ENCODE measurements at regions not wholly inside any gene's neighbourhood (a gene's known extent, or its start where the extent isn't known, plus 50 kb on each side); places are given as distances from the start of the nearest gene placed in this dataset.

DNA sequence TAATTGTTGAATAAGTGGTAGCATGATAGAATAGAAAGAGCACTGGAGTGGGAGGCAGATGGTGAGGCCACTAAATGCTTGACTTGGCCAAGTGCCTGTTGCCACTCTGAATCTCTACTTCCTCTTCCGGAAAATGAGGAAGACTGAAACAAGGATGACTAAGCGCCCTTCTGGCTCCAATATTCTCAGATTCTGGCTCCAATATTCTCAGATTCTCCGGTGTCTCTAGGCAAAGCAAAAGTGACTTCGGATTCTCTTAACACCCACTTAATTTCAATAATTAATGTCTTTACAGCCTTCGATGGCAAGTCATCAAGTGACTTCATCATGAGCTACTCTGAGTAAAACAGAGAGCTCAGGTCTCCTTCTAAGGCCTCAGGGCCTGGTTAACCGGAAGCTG lies 402.2 kb upstream of the FGF13 start:
- DNase-seq (ENCODE audit: low spot score), result peak; percentile 1

GRCh38 chrX:139112432-139112831 lies 400.9 kb upstream of the FGF13 start:
- DNase-seq (ENCODE audit: low spot score), result no peak

- DNase-seq (ENCODE audit: low spot score), result no peak
These were observed 394.6 kb upstream of the FGF13 start for GRCh38 chrX:139106069-139106468.

GRCh38 chrX:139094671-139095592 lies 383.4 kb upstream of the FGF13 start:
- DNase-seq (ENCODE audit: low spot score), result no peak

DNA sequence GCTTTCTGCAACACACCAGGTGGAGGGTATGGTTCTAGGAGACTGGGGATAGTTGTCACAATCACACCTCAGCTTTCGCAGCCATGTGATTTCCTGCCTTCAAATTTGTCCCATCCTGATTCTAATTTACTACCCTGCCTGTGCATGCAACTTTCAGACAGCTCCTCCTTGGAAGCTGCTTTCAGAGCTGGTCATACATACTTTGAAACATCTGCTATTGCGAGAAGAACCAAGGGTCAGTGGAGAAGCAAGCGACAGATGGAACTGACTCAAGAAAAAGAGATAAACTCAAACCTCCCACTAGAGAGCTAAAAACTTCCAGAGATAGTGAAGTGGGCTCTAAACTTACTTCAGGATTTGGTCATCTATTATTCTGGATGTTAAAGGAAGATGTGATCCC lies 381.7 kb upstream of the FGF13 start:
- no peak for DNase-seq (ENCODE audit: low spot score)

- DNase-seq (ENCODE audit: low spot score), result no peak
These were observed 380.4 kb upstream of the FGF13 start for GRCh38 chrX:139091878-139092277.

DNA sequence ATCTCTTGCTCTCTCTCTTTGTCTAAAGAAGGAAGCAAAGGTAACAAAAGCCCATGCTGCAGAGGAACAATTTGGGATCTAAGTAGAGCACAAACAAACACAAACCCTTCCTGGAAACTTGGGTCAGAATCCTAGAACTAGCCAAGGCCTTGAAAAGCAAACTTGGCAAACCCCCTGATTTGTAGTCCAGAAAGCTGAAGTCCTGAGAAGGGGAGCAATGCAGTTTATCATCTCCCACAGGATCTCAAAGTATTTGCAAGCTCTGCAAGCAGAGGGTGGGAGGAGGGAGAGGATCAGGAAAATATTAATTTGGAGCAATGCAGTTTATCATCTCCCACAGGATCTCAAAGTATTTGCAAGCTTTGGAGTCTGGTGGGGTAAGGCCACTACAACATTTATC lies 379.5 kb upstream of the FGF13 start:
- no peak for DNase-seq (ENCODE audit: low spot score)

GRCh38 chrX:139086246-139086645 lies 374.7 kb upstream of the FGF13 start:
- no peak for DNase-seq (ENCODE audit: low spot score)

DNA sequence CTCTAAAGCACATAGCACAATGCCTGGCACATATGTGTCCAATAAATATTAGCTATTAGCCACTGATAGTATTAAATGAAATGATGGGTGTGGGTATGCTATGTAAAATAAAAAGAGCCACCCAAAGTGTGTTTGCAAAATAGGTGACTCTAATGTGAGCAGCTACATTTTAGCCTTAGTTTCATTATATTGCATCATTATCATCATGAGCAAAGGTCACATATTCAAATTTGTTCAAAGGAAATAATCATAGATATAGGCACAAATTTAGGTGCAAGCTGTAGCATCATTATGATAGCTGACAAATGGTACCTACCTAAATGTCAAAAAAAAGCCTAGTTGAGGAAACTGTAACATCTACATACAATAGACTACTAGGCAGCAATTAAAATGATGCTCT lies 373.9 kb upstream of the FGF13 start:
- no peak for DNase-seq (ENCODE audit: low spot score)

- no peak for DNase-seq (ENCODE audit: low spot score)
These were observed 371.7 kb upstream of the FGF13 start for GRCh38 chrX:139083191-139083590.

GRCh38 chrX:139081965-139082364 lies 370.4 kb upstream of the FGF13 start:
- DNase-seq (ENCODE audit: low spot score), result no peak

DNA sequence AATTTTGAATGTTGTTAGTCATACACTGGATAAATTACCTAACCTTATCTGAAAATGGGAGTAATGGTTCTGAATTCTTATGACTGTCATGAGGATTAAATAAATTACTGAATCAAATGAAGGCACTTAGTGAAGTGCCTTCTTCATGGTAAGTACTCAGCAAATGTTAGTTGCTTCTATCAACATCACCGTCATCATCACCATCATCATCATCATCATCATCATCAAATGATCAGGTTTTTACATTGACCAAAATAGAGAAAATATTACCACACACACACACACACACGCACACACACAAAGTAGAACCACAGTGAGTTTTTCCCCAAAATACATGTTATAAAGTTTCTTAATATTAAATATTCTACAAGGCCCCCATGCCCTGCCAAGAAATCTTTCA lies 368.3 kb upstream of the FGF13 start:
- no peak for DNase-seq (ENCODE audit: low spot score)

DNA sequence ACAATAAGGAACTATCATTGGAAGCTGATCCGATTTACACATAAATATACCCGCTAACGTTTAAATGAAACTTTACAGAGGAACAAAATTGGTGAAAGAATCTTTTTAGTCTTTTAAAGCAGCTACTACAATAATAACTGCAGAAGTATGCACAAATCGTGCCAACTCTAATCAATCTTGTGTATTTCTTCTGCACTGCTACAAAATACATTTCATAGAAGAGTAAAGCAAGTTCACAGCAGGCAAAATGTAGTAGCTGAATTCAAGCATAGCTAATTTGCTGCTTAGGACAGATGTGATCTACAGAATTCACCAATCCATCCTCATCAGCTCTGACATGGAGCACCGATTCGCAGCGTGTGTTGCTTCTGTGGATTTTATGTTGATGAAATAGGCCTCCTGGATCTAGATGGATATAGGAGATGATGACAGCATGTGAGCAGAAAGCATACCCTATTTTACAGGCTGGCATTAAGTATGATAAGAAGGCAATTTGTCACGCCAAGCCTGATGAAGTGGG lies 367.3 kb upstream of the FGF13 start:
- DNase-seq (ENCODE audit: low spot score), result no peak

DNA sequence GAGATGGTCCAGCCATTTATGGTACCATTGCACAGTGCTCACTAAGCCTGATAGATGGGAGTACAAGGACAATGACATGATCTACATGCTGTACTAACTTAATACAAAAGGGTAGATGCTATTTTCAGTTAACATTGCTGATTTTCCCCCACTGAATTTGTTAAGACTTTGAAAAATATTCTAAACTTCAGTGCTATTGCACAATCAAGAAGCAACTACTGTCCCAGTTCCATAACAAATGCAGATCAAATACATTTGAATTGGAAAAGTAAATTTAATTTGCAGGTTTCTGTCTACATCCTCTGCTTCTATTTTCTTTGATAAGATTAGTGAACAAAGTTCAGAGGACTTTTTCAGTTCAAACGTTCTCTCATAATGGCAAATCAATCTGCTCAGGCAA lies 366.8 kb upstream of the FGF13 start:
- DNase-seq (ENCODE audit: low spot score), result no peak

GRCh38 chrX:139077281-139078250 lies 366.0 kb upstream of the FGF13 start:
- no peak for DNase-seq (ENCODE audit: low spot score)

DNA sequence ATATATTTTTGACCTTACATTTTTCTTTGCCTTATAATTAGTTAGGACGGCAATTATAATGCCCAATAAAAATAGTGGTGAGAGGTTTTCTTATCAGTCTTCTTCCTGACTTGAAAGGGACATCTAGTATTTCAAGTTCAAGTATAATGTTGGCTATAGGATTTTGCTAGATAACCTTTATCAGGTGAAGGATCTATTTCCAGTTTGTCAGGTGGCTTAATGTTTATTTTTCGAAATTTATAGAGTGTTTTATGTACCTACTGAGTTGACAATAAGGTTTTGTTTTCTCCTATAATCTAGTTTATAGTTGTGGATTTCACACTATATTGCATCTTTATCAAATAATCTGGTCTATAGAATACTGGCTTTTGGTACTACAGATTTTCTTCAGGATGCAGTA lies 351.8 kb upstream of the FGF13 start:
- DNase-seq (ENCODE audit: low spot score), result no peak

DNA sequence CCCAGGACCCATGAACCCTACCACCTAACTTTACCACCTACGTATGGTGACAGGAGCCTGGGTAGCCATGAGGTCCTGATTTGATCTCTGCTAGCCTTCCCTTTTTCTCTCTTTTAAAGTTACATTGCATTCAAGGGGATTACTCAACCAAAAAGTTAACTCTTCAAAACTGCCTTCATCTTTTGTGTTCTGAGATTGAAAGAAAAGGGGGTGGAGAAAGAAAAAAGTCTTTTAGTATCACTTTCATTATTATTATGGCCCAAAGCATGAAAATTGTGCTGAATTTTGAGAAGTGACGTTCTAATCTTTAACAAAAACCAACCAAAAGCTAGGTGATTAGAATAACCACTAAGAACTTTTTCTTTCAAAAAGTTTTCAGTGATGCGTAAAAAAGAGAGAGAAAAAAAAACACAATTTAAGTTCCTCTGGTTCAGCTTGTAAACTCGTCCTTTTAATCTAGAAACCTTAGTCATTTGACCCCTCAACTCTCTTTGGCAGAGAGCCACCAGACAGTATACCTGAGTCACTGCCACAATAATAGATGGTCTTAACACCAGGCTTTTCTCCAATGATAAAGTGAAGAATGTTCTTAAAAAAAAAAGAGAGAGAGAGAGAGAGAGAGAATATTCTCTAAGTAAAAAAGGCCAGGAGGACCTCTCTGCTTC lies 347.4 kb upstream of the FGF13 start:
- no peak for DNase-seq (ENCODE audit: low spot score)

- DNase-seq (ENCODE audit: low spot score), result no peak
These were observed 340.9 kb upstream of the FGF13 start for GRCh38 chrX:139052461-139052860.

DNA sequence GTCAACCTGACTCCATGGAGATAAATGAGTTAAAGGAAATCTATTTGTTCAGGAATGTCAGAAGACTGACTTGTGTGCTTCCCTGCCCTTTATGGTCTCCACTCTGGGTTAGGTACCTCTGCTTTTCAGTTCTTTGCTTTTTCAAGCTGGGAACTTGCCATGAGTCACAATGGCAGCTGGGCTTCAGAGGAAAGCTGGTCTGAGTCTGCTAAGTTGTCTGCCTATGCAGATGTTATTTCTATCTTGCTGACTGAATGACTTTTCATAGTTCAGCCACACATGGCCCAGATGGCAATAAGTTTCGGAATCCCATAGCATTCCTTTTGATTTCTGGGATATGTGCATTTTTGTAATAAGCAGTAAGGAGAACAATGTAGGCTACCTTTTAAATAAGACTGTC lies 337.9 kb upstream of the FGF13 start:
- no peak for DNase-seq (ENCODE audit: low spot score)

- DNase-seq (ENCODE audit: low spot score), result no peak
These were observed 333.2 kb upstream of the FGF13 start for GRCh38 chrX:139044680-139045079.

GRCh38 chrX:139039041-139039440 lies 327.5 kb upstream of the FGF13 start:
- no peak for DNase-seq (ENCODE audit: low spot score)

GRCh38 chrX:139026811-139027210 lies 315.3 kb upstream of the FGF13 start:
- DNase-seq (ENCODE audit: low spot score), result no peak
